H9 (cell line): ENCODE measurements at regions not wholly inside any gene's neighbourhood (a gene's known extent, or its start where the extent isn't known, plus 50 kb on each side); places are given as distances from the start of the nearest gene placed in this dataset.

Source experiments
- DNase-seq: peaks from one replicate; pipeline ENCODE4 v3.0.0-alpha.2; 2017
- H2AFZ ChIP-seq: one replicate; pipeline ENCODE4 v1.6.1; 2013; ENCODE audit warnings: mild to moderate bottlenecking, low read length, control low read depth, moderate library complexity
- H2AK5ac ChIP-seq: 2 replicates; pipeline ENCODE4 v1.6.1; 2013; ENCODE audit warnings: low read length, control low read depth, mixed read lengths; ENCODE audit not compliant: insufficient read length
- H2BK120ac ChIP-seq: one replicate; pipeline ENCODE4 v1.6.1; 2013; ENCODE audit warnings: low read depth, mild to moderate bottlenecking, low read length, control low read depth, inconsistent platforms; ENCODE audit not compliant: poor library complexity, severe bottlenecking
- H2BK12ac ChIP-seq: 2 replicates; pipeline ENCODE4 v1.6.1; 2013; ENCODE audit warnings: low read length, control low read depth, mixed read lengths, low read depth; ENCODE audit not compliant: insufficient read length
- H2BK15ac ChIP-seq: 2 replicates; pipeline ENCODE4 v1.6.1; 2013; ENCODE audit warnings: low read depth, low read length, control low read depth
- H2BK20ac ChIP-seq: one replicate; pipeline ENCODE4 v1.6.1; 2013; ENCODE audit warnings: low read depth, mild to moderate bottlenecking, low read length, control low read depth, inconsistent platforms; ENCODE audit not compliant: poor library complexity, severe bottlenecking
- H2BK5ac ChIP-seq: 2 replicates; pipeline ENCODE4 v1.6.1; 2013; ENCODE audit warnings: low read length, control low read depth, mixed read lengths; ENCODE audit not compliant: insufficient read length
- H3K14ac ChIP-seq: 2 replicates; pipeline ENCODE4 v1.6.1; 2013; ENCODE audit warnings: low read length, control low read depth; ENCODE audit not compliant: insufficient read depth
- H3K18ac ChIP-seq: 2 replicates; pipeline ENCODE4 v1.6.1; 2013; ENCODE audit warnings: low read depth, mild to moderate bottlenecking, mixed read lengths, low read length, control low read depth; ENCODE audit not compliant: insufficient read length
- H3K23ac ChIP-seq: 2 replicates; pipeline ENCODE4 v1.6.1; 2013; ENCODE audit warnings: low read length, control low read depth, mixed read lengths, low read depth; ENCODE audit not compliant: insufficient read length
- H3K23me2 ChIP-seq: 2 replicates; pipeline ENCODE4 v1.6.1; 2013; ENCODE audit warnings: low read depth, mild to moderate bottlenecking, mixed read lengths, low read length, control low read depth; ENCODE audit not compliant: insufficient read length, poor library complexity, severe bottlenecking
- H3K27ac ChIP-seq: 2 replicates; pipeline ENCODE4 v1.5.1; 2013; ENCODE audit warnings: low read length, control low read depth, mixed read lengths, low read depth; ENCODE audit not compliant: insufficient read length
- H3K27me3 ChIP-seq: 2 replicates; pipeline ENCODE4 v1.6.1; 2013; ENCODE audit warnings: low read length, control low read depth, inconsistent platforms; ENCODE audit not compliant: insufficient read depth
- H3K4ac ChIP-seq: 2 replicates; pipeline ENCODE4 v1.6.1; 2013; ENCODE audit warnings: low read depth, mild to moderate bottlenecking, control low read depth, inconsistent platforms, low read length, moderate library complexity
- H3K4me1 ChIP-seq: 2 replicates; pipeline ENCODE4 v1.6.1; 2013; ENCODE audit warnings: low read length, control low read depth, inconsistent platforms; ENCODE audit not compliant: insufficient read depth
- H3K4me2 ChIP-seq: 2 replicates; pipeline ENCODE4 v1.6.1; 2013; ENCODE audit warnings: low read length, control low read depth, mixed read lengths; ENCODE audit not compliant: insufficient read length, insufficient read depth
- H3K56ac ChIP-seq: 2 replicates; pipeline ENCODE4 v1.6.1; 2013; ENCODE audit warnings: low read depth, mild to moderate bottlenecking, mixed read lengths, low read length, control low read depth; ENCODE audit not compliant: insufficient read length
- H3K79me1 ChIP-seq: 2 replicates; pipeline ENCODE4 v1.6.1; 2013; ENCODE audit warnings: low read depth, mild to moderate bottlenecking, moderate library complexity, low read length, control low read depth, inconsistent platforms; ENCODE audit not compliant: insufficient read depth, poor library complexity, severe bottlenecking
- H3K79me2 ChIP-seq: 2 replicates; pipeline ENCODE4 v1.6.1; 2013; ENCODE audit warnings: low read length, control low read depth, inconsistent platforms; ENCODE audit not compliant: insufficient read depth
- H3K9ac ChIP-seq: 2 replicates; pipeline ENCODE4 v1.6.1; 2013; ENCODE audit warnings: low read length, control low read depth, mixed read lengths; ENCODE audit not compliant: insufficient read length; ENCODE audit errors: extremely low read depth
- H3K9me3 ChIP-seq: one replicate; pipeline ENCODE4 v1.6.1; 2013; ENCODE audit warnings: low read depth, low read length, inconsistent platforms; ENCODE audit not compliant: control insufficient read depth
- H3T11ph ChIP-seq: one replicate; pipeline ENCODE4 v1.6.1; 2013; ENCODE audit warnings: mild to moderate bottlenecking, low read length, control low read depth, inconsistent platforms
- H4K20me1 ChIP-seq: one replicate; pipeline ENCODE4 v1.6.1; 2013; ENCODE audit not compliant: control insufficient read depth, insufficient read length, insufficient read depth
- H4K5ac ChIP-seq: 2 replicates; pipeline ENCODE4 v1.6.1; 2013; ENCODE audit warnings: low read depth, mild to moderate bottlenecking, mixed read lengths, low read length, control low read depth; ENCODE audit not compliant: insufficient read length
- H4K8ac ChIP-seq: replicated peaks from 2 replicates; pipeline ENCODE4 v1.6.1; 2013; ENCODE audit warnings: low read length, control low read depth, mixed read lengths, low read depth; ENCODE audit not compliant: insufficient read length
- H4K91ac ChIP-seq: 2 replicates; pipeline ENCODE4 v1.6.1; 2013; ENCODE audit warnings: low read depth, mild to moderate bottlenecking, moderate library complexity, mixed read lengths, low read length, control low read depth; ENCODE audit not compliant: insufficient read length
- H3K27ac Mint-ChIP-seq, 3 experiments: 2 replicates in 2 of 3; 3 replicates in 1 of 3; pipeline ENCODE4 v1.8.0; 2020 to 2021; ENCODE audit warnings: mixed read lengths in 3 of 3, mild to moderate bottlenecking in 1 of 3, moderate library complexity in 1 of 3
- H3K27me3 Mint-ChIP-seq: 2 replicates; pipeline ENCODE4 v1.8.0; 2021; ENCODE audit warnings: low read depth, mild to moderate bottlenecking, moderate library complexity, mixed read lengths
- H3K36me3 Mint-ChIP-seq, 3 experiments: 2 replicates in 2 of 3; 3 replicates in 1 of 3; pipeline ENCODE4 v1.8.0; 2020 to 2021; ENCODE audit warnings: low read depth in 3 of 3, mixed read lengths in 3 of 3; ENCODE audit not compliant: insufficient read depth in 1 of 3
- H3K4me1 Mint-ChIP-seq, 2 experiments: 2 replicates each; pipeline ENCODE4 v1.8.0; 2020; ENCODE audit warnings: mixed read lengths in 2 of 2
- H3K4me3 Mint-ChIP-seq, 2 experiments: 2 replicates in 1 of 2; 3 replicates in 1 of 2; pipeline ENCODE4 v1.8.0; 2020 to 2021; ENCODE audit warnings: mild to moderate bottlenecking in 2 of 2, mixed read lengths in 2 of 2, moderate library complexity in 1 of 2
- H3K9me3 Mint-ChIP-seq, 2 experiments: 2 replicates in 1 of 2; 3 replicates in 1 of 2; pipeline ENCODE4 v1.8.0; 2020; ENCODE audit warnings: mild to moderate bottlenecking in 2 of 2, mixed read lengths in 2 of 2, moderate library complexity in 1 of 2
- WGBS: extraction: QIAGEN DNeasy Blood & Tissue Kit; methylation state at CpG from one replicate; pipeline ENCODE4 v1.1.7; 2013; ENCODE audit warnings: missing lambda C conversion rate, low lambda C conversion rate, mixed read lengths; ENCODE audit not compliant: insufficient read length; ENCODE audit errors: extremely low coverage; 5-methylcytosine and 5-hydroxymethylcytosine counted together
- TF ChIP-seq, protein P1 (sequence below): fragments of 200-600 bp; sonication (generic); conservative IDR thresholded peaks from 3 replicates; pipeline ENCODE4 v1.8.0; 2021; ENCODE audit warnings: antibody characterized with exemption, mild to moderate bottlenecking

DNA sequence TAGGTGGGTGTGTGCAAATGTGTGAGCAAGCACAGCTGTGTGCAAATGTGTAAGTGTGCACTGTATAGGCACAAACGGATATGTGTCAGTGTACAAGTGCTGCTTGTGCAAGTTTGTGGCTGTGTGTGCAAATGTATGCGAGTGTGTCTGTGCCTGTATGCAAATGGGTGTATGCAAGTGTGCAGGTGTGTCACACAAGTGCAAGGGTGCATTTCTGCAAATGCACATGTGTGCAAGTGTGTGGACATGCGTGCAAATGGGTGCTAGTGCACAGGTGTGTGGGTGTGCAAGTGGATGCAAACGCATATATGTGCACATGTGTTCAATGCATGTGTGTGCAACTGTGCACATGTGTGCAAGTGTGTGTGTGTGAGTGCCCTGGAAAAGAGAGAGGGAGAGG is 76.5 kb upstream of the TNRC6C start:
- Histone ChIP-seq H2BK12ac (no peak overlapping the region), H4K8ac (no peak overlapping the region), H3K79me1 (no peaks in the 10 kb centered on the region), H4K20me1 (no peaks in the 10 kb centered on the region), H4K5ac (no peak overlapping the region), H3K9ac (no peak overlapping the region), H3K23ac (no peak overlapping the region), H3K9me3 (no peaks in the 10 kb centered on the region), H3T11ph (no peak overlapping the region), H3K27me3 (no peaks in the 10 kb centered on the region; the same call in 1 of the 2 replicates), H2AFZ (no peak overlapping the region), H3K4me2 (no peak overlapping the region), H3K14ac (no peak overlapping the region), H3K4ac (no peak overlapping the region), H3K23me2 (no peaks in the 10 kb centered on the region), H2BK120ac (no peak overlapping the region), H3K27ac (no peak overlapping the region), H3K18ac (no peak overlapping the region), H3K79me2 (no peaks in the 10 kb centered on the region), H3K4me1 (no peaks in the 10 kb centered on the region), H2BK20ac (no peak overlapping the region), H3K56ac (no peak overlapping the region), H2BK15ac (no peak overlapping the region), H2BK5ac (no peak overlapping the region), H2AK5ac (no peak overlapping the region), H4K91ac (no peak overlapping the region)
- TF ChIP-seq, protein P1, sequence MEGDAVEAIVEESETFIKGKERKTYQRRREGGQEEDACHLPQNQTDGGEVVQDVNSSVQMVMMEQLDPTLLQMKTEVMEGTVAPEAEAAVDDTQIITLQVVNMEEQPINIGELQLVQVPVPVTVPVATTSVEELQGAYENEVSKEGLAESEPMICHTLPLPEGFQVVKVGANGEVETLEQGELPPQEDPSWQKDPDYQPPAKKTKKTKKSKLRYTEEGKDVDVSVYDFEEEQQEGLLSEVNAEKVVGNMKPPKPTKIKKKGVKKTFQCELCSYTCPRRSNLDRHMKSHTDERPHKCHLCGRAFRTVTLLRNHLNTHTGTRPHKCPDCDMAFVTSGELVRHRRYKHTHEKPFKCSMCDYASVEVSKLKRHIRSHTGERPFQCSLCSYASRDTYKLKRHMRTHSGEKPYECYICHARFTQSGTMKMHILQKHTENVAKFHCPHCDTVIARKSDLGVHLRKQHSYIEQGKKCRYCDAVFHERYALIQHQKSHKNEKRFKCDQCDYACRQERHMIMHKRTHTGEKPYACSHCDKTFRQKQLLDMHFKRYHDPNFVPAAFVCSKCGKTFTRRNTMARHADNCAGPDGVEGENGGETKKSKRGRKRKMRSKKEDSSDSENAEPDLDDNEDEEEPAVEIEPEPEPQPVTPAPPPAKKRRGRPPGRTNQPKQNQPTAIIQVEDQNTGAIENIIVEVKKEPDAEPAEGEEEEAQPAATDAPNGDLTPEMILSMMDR: no peak
- WGBS: no CpG with 5 or more reads among the region's 4 CpGs
- Mint-ChIP-seq H3K4me1 (peaks cover 13 to 25% of the 10 kb centered on the region in 2 experiments), H3K36me3 (no peaks in the 10 kb centered on the region; a peak in 1 of 7 replicates), H3K9me3 (no peaks in the 10 kb centered on the region), H3K27me3 (peaks cover 32% of the 10 kb centered on the region), H3K4me3 (no peak overlapping the region; a peak in 1 of 5 replicates), H3K27ac (no peak overlapping the region)
- DNase-seq: no peak
